ENCODE measurements at regions not wholly inside any gene's neighbourhood (a gene's known extent, or its start where the extent isn't known, plus 50 kb on each side); places are given as distances from the start of the nearest gene placed in this dataset.

- TF ChIP-seq CTCF (IDR thresholded peaks at IDR 0.05) (no peak), REST (IDR thresholded peaks at IDR 0.05; ENCODE audit: insufficient read depth in 1 of 2, low read depth in 2 of 2, low read length in 1 of 2) (peak; percentile 89 to 91), POLR2AphosphoS5 (IDR thresholded peaks at IDR 0.05; ENCODE audit: low read depth, low read length) (no peak), TCF7L2 (IDR thresholded peaks at IDR 0.05; ENCODE audit: low read depth, low read length) (no peak), SIN3A (IDR thresholded peaks at IDR 0.05; ENCODE audit: borderline replicate concordance, insufficient read depth, low read depth, low read length) (no peak)
Measured at GRCh38 chr17:45702666-45703266, 81.4 kb upstream of the CRHR1 start.

Data from Panc1 (cell line).